CD8-positive, alpha-beta memory T cell (primary cell): ENCODE measurements at regions not wholly inside any gene's neighbourhood (a gene's known extent, or its start where the extent isn't known, plus 50 kb on each side); places are given as distances from the start of the nearest gene placed in this dataset.
A peak's percentile ranks its signal among the peaks of the same experiment; 100 is the strongest.

Source experiments
- CTCF ChIA-PET: fragments of 350-600 bp; sonication (Branson Sonifier 250); formaldehyde crosslinking; loops from one replicate; lab custom pipeline; 2021; ENCODE audit warnings: antibody characterized with exemption; lab: Charles Lee
- POLR2A ChIA-PET: fragments of 350-600 bp; sonication (Branson Sonifier 250); formaldehyde crosslinking; loops from one replicate; lab custom pipeline; 2021; ENCODE audit warnings: antibody characterized with exemption; lab: Charles Lee
- DNase-seq, 5 donors: peaks; one replicate each; pipeline versions ENCODE4 v3.0.0 to v3.0.0-alpha.2; 2020 to 2022; ENCODE audit warnings: mixed read lengths in 1 of 5
- H3K27ac ChIP-seq: one replicate; pipeline ENCODE4 v1.7.0; 2013; ENCODE audit warnings: low read depth, mild to moderate bottlenecking, low read length, moderate library complexity
- H3K27me3 ChIP-seq: 2 replicates; pipeline ENCODE4 v1.7.0; 2013; ENCODE audit warnings: low read length, mild to moderate bottlenecking; ENCODE audit not compliant: insufficient read depth, poor library complexity, severe bottlenecking
- H3K36me3 ChIP-seq: 2 replicates; pipeline ENCODE4 v1.7.0; 2013; ENCODE audit warnings: mild to moderate bottlenecking, low read length, moderate library complexity; ENCODE audit not compliant: insufficient read depth
- H3K4me1 ChIP-seq: 2 replicates; pipeline ENCODE4 v1.7.0; 2013; ENCODE audit warnings: mild to moderate bottlenecking, low read length, moderate library complexity; ENCODE audit not compliant: insufficient read depth
- H3K4me3 ChIP-seq: 2 replicates; pipeline ENCODE4 v1.7.0; 2013; ENCODE audit warnings: mild to moderate bottlenecking, low read length
- H3K9me3 ChIP-seq: 2 replicates; pipeline ENCODE4 v1.7.0; 2013; ENCODE audit warnings: mild to moderate bottlenecking, low read length
- H3K27ac Mint-ChIP-seq, 8 donors: one replicate each; pipeline ENCODE4 v1.8.0; 2020 to 2021; ENCODE audit warnings: mixed read lengths in 8 of 8, mild to moderate bottlenecking in 6 of 8, inconsistent platforms in 3 of 8, moderate library complexity in 3 of 8
- H3K27me3 Mint-ChIP-seq, 2 donors: one replicate each; pipeline ENCODE4 v1.8.0; 2020 to 2021; ENCODE audit warnings: mixed read lengths in 2 of 2, mild to moderate bottlenecking in 1 of 2, moderate library complexity in 1 of 2
- H3K36me3 Mint-ChIP-seq, 3 donors: one replicate each; pipeline ENCODE4 v1.8.0; 2020 to 2021; ENCODE audit warnings: mixed read lengths in 3 of 3, inconsistent platforms in 1 of 3, mild to moderate bottlenecking in 1 of 3
- H3K4me1 Mint-ChIP-seq, 3 donors: one replicate each; pipeline ENCODE4 v1.8.0; 2020 to 2021; ENCODE audit warnings: mixed read lengths in 3 of 3, inconsistent platforms in 1 of 3, mild to moderate bottlenecking in 1 of 3
- H3K4me3 Mint-ChIP-seq, 7 donors: one replicate each; pipeline ENCODE4 v1.8.0; 2020 to 2021; ENCODE audit warnings: mixed read lengths in 7 of 7, mild to moderate bottlenecking in 6 of 7, moderate library complexity in 4 of 7, inconsistent platforms in 2 of 7
- H3K9me3 Mint-ChIP-seq, 5 donors: one replicate each; pipeline ENCODE4 v1.8.0; 2020 to 2022; ENCODE audit warnings: mixed read lengths in 5 of 5, mild to moderate bottlenecking in 3 of 5, moderate library complexity in 2 of 5, inconsistent platforms in 1 of 5

DNA sequence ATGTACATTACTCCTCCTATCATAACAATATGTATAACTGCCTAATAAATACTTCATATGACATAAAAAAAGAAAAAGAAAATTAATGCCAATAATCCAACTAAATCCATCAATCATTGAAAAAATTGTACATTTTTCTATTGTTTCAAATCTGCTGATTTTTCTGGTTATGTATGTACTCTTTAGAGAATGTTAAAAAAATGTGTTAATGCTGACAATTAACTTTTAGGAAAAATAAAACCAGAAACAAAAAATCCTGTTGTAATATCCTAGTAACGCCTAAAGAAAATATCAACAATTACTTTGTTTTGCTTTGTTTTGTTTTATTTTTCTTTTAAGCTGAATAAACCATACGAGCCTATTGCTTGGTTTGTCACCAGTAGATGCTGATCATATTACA, 213.9 kb upstream of the USP25 start:
- H3K4me1 Mint-ChIP-seq = peaks cover 33 to 42% (median 36%) of the 10 kb centered on the region in 3 donors
- Histone ChIP-seq H3K4me1 (peaks cover 33% of the 10 kb centered on the region), H3K9me3 (no peaks in the 10 kb centered on the region), H3K27me3 (no peaks in the 10 kb centered on the region), H3K4me3 (no peak overlapping the region), H3K27ac (no peak overlapping the region), H3K36me3 (no peaks in the 10 kb centered on the region)
- H3K27ac Mint-ChIP-seq = no peak overlapping the region
- no peaks in the 10 kb centered on the region for H3K27me3 Mint-ChIP-seq
- POLR2A ChIA-PET = no interaction called here
- H3K4me3 Mint-ChIP-seq = no peak overlapping the region
- DNase-seq = no peak
- H3K36me3 Mint-ChIP-seq = peaks cover 0 to 3% (median 0%) of the 10 kb centered on the region in 3 donors
- H3K9me3 Mint-ChIP-seq = no peaks in the 10 kb centered on the region
- CTCF ChIA-PET = interaction anchor here (1.4 kb wide), 1 partner anchor 37 kb away, joined by 7 read pairs; no protein-coding TSS in a partner anchor

DNA sequence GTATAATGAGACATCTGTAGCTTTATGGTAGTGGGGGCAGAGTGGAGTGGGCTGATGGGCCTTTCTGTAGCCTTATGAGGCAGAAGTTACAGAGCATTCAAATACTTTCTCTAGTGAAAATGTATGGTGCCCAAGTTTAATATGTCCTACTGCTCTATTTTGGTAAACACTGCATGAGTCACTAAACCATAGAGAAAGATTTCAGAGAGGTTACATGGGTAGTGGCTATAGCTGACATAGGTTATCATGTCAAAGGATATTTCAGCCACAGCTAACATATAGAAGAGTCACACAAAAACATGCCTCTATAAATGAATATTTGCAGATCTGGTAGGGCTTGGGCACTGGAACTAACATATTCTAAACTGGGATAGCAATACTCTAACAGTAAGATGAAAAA, 212.4 kb upstream of the USP25 start:
- no peak overlapping the region for H3K4me3 ChIP-seq
- H3K4me1 ChIP-seq = peaks cover 40% of the 10 kb centered on the region
- H3K9me3 ChIP-seq = no peaks in the 10 kb centered on the region
- no peaks in the 10 kb centered on the region for H3K27me3 ChIP-seq
- no peaks in the 10 kb centered on the region for H3K9me3 Mint-ChIP-seq
- no peak for DNase-seq
- no peak overlapping the region for H3K27ac Mint-ChIP-seq
- ChIA-PET CTCF (interaction anchor here (1.1 to 1.8 kb wide), 4 partner anchors 35 to 37 kb away, joined by 3 to 7 read pairs (median 5); no protein-coding TSS in a partner anchor), POLR2A (no interaction called here)
- peaks cover 36 to 47% (median 42%) of the 10 kb centered on the region in 3 donors for H3K4me1 Mint-ChIP-seq
- H3K27ac ChIP-seq = no peak overlapping the region
- no peaks in the 10 kb centered on the region for H3K36me3 ChIP-seq
- H3K4me3 Mint-ChIP-seq = no peak overlapping the region
- peaks cover 0 to 3% (median 0%) of the 10 kb centered on the region in 3 donors for H3K36me3 Mint-ChIP-seq
- H3K27me3 Mint-ChIP-seq = no peaks in the 10 kb centered on the region

DNA sequence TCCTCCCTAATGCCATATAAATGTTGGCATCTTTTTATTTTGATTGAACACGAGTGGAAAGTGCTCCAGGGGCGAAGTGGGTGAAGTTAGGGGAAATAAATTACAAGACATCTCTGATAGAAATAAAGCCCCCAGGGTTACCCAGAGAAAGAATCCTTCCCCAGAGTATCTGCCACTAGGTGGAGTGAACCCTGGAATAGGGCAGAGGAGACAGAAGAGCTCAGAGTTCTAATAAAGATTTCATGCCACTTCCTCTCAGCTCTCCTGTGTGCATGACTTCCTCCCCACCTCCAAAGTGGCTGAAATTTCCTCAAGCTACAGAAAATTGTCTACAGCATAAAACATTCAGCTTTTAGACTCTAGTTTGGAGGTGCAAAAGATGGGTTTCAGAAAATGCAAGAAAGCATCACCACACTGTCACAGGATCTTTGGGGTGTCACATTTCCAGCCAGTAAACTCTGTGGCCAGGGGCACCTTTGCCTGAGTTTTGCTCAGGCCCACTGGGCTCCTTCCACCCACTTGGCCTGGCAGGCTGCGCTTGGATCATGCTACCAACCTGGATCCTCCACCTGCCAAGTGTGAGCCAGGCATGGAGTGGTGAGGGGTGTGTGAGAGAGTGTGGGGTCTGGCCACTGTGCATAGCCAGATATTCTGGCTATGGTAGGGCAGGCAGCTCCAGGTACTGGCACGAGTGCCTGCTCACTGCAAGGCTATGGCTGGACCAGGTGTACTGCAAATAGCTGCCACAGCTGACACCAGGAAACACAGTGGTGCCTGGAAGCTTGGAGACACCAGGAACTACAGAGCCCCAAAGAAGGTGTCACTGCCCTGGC, 208.8 kb upstream of the USP25 start:
- Histone ChIP-seq H3K27me3 (no peaks in the 10 kb centered on the region), H3K36me3 (no peaks in the 10 kb centered on the region), H3K4me3 (no peak overlapping the region), H3K4me1 (peaks cover 12% of the 10 kb centered on the region), H3K27ac (no peak overlapping the region), H3K9me3 (no peaks in the 10 kb centered on the region)
- Mint-ChIP-seq H3K9me3 (no peaks in the 10 kb centered on the region), H3K27ac (peak overlapping the region in 3 of 8 donors; percentile 4 to 72 (median 65)), H3K27me3 (peaks cover 4% of the 10 kb centered on the region in 2 donors), H3K36me3 (peaks cover 0 to 3% (median 0%) of the 10 kb centered on the region in 3 donors), H3K4me3 (no peak overlapping the region), H3K4me1 (peaks cover 14 to 17% (median 14%) of the 10 kb centered on the region in 3 donors)
- ChIA-PET CTCF (interaction anchor here (0.6 to 1.6 kb wide), 6 partner anchors 12 to 455 kb away, joined by 3 to 8 read pairs (median 4); no protein-coding TSS in a partner anchor), POLR2A (no interaction called here)
- peak in 1 of 5 donors; percentile 8 for DNase-seq

DNA sequence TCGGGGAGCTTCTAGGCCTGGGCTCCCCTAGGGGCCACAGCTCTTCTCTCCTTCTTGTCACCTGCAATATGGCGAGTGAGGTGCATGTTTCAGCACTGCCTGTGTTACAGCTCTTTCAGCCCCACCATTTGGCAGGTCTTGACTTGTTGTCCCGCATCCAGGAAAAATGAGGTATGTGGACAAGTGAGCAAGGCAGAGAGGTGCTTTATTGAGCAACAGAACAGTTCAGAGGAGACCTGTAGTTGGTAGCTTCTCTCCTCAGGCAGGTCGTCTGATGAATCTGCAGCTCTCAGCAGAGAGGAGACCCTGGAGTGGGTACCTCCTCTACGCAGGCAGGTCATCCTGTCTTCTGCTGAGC, 208.2 kb upstream of the USP25 start:
- peaks cover 0 to 3% (median 0%) of the 10 kb centered on the region in 3 donors for H3K36me3 Mint-ChIP-seq
- peaks cover 4% of the 10 kb centered on the region in 2 donors for H3K27me3 Mint-ChIP-seq
- Histone ChIP-seq H3K27ac (no peak overlapping the region), H3K4me3 (no peak overlapping the region), H3K4me1 (peaks cover 12% of the 10 kb centered on the region), H3K9me3 (no peaks in the 10 kb centered on the region), H3K27me3 (no peaks in the 10 kb centered on the region), H3K36me3 (no peaks in the 10 kb centered on the region)
- no peak overlapping the region for H3K27ac Mint-ChIP-seq
- no peaks in the 10 kb centered on the region for H3K9me3 Mint-ChIP-seq
- CTCF ChIA-PET = interaction anchor here (0.6 to 1.6 kb wide), 6 partner anchors 11 to 456 kb away, joined by 3 to 8 read pairs (median 4); no protein-coding TSS in a partner anchor
- POLR2A ChIA-PET = no interaction called here
- no peak for DNase-seq
- peaks cover 18 to 21% (median 19%) of the 10 kb centered on the region in 3 donors for H3K4me1 Mint-ChIP-seq
- H3K4me3 Mint-ChIP-seq = no peak overlapping the region

DNA sequence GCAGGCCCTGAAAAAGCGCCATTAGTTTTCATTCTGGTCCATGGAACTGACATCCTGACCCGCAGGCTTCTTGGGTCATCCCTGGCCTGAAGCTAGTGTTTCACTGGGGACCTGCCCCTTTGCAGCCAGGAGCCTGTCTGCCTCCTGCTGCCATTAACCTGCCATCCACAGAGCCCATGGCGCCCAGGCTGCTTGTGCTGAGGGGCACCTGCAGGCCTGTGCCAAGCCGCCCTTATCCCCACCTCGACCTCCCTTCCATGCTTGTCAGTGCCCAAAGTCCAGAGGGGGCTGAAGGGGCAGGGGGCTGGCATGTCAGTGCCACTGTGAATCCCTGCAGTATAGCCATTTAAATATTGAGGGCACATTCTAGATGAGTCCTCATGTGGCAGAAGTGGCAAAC, 207.6 kb upstream of the USP25 start:
- Mint-ChIP-seq H3K27ac (no peak overlapping the region), H3K4me1 (peaks cover 23 to 26% (median 23%) of the 10 kb centered on the region in 3 donors), H3K27me3 (peaks cover 4% of the 10 kb centered on the region in 2 donors), H3K4me3 (no peak overlapping the region), H3K9me3 (no peaks in the 10 kb centered on the region), H3K36me3 (peaks cover 0 to 3% (median 0%) of the 10 kb centered on the region in 3 donors)
- Histone ChIP-seq H3K36me3 (no peaks in the 10 kb centered on the region), H3K27me3 (no peaks in the 10 kb centered on the region), H3K4me3 (no peak overlapping the region), H3K9me3 (no peaks in the 10 kb centered on the region), H3K27ac (no peak overlapping the region), H3K4me1 (peaks cover 12% of the 10 kb centered on the region)
- ChIA-PET POLR2A (no interaction called here), CTCF (interaction anchor here (1.1 to 1.5 kb wide), 4 partner anchors 31 to 456 kb away, joined by 3 to 8 read pairs (median 4); no protein-coding TSS in a partner anchor)
- DNase-seq = no peak

DNA sequence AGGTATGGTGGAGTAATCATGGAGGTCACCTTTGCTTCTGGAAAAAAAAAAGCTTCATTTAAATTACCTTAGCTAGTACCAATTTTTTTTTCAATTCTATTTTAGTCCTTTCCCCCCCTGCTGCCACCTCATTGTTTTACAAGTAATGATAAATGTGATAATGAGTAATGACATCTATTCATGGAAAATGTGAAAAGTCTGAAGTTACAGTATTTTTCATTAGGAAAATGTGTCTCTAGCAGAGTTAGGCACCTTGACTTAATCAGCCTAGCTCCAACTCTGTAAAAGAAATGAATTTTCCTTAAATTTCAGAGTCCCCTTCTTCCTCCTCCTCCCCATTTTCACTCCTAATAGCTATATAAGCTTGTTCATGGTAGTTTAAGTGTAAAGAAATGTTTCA, 204.9 kb upstream of the USP25 start:
- POLR2A ChIA-PET = interaction anchor here (0.6 kb wide), 2 partner anchors 460 to 1069 kb away, joined by 3 to 4 read pairs; partner anchors contain the start of gene NRIP1
- CTCF ChIA-PET = no interaction called here

DNA sequence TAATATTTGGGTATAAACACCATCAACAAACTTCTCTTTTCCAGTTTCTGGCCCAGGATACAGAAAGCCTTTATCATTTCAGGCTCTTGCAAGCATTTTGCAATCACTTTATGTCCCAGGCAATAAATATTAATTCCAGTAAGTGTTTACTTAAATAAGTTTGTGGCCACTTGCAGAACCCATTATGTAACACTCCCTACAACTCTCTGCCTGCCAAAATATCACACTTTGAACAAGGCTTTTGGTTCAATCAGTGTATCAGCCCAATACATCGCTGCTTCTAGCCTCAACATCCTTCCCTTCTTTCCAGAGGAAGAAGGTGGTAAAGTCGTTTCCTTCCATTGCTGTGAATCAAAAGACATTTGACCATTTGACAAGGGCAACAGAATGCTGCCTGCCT, 203.0 kb upstream of the USP25 start:
- Histone ChIP-seq H3K4me1 (no peaks in the 10 kb centered on the region), H3K4me3 (no peak overlapping the region), H3K27ac (no peak overlapping the region), H3K27me3 (no peaks in the 10 kb centered on the region), H3K9me3 (no peaks in the 10 kb centered on the region), H3K36me3 (no peaks in the 10 kb centered on the region)
- Mint-ChIP-seq H3K4me3 (peak overlapping the region in 1 of 7 donors; percentile 11), H3K27me3 (peaks cover 7 to 11% of the 10 kb centered on the region in 2 donors), H3K9me3 (peaks cover 0 to 2% (median 0%) of the 10 kb centered on the region in 5 donors), H3K27ac (no peak overlapping the region), H3K4me1 (peaks cover 8 to 12% (median 10%) of the 10 kb centered on the region in 3 donors), H3K36me3 (no peaks in the 10 kb centered on the region)
- CTCF ChIA-PET = interaction anchor here (1.8 kb wide), 1 partner anchor 44 kb away, joined by 4 read pairs; no protein-coding TSS in a partner anchor
- POLR2A ChIA-PET = no interaction called here
- DNase-seq = no peak

More for the DNA sequence above, 204.9 kb upstream of the USP25 start:
- no peak for DNase-seq
- Histone ChIP-seq H3K36me3 (no peaks in the 10 kb centered on the region), H3K27ac (no peak overlapping the region), H3K27me3 (no peaks in the 10 kb centered on the region), H3K9me3 (no peaks in the 10 kb centered on the region), H3K4me1 (peaks cover 12% of the 10 kb centered on the region), H3K4me3 (no peak overlapping the region)
- peaks cover 5% of the 10 kb centered on the region in 2 donors for H3K27me3 Mint-ChIP-seq
- no peak overlapping the region for H3K4me3 Mint-ChIP-seq
- H3K9me3 Mint-ChIP-seq = no peaks in the 10 kb centered on the region
- peaks cover 23 to 26% (median 23%) of the 10 kb centered on the region in 3 donors for H3K4me1 Mint-ChIP-seq
- no peak overlapping the region for H3K27ac Mint-ChIP-seq
- no peaks in the 10 kb centered on the region for H3K36me3 Mint-ChIP-seq

DNA sequence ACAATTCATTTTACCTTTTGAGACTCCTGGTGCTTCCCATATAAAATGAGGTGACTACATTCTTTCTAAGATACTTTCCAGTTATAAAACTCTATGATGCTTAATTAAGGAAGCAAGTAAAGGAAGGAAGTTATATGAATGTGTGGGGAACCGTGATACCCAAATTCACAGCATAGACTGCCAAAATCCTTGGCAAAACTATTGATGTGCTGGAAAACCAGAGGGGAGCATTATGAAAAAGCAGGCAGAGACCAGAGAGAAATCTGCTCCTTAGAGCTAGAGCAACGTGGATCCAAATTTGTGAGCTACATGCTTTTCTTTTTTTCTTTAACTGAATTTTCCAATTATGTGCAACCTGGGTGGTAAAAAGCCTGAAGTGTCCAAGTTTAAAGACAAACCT, 201.4 kb upstream of the USP25 start:
- H3K27me3 Mint-ChIP-seq = peaks cover 7 to 15% of the 10 kb centered on the region in 2 donors
- no peaks in the 10 kb centered on the region for H3K9me3 ChIP-seq
- no peak overlapping the region for H3K4me3 ChIP-seq
- no peak overlapping the region for H3K27ac ChIP-seq
- H3K36me3 Mint-ChIP-seq = no peaks in the 10 kb centered on the region
- H3K4me1 ChIP-seq = no peaks in the 10 kb centered on the region
- DNase-seq = no peak
- H3K36me3 ChIP-seq = no peaks in the 10 kb centered on the region
- peak overlapping the region in 1 of 8 donors; percentile 61 for H3K27ac Mint-ChIP-seq
- ChIA-PET CTCF (interaction anchor here (1.6 kb wide), 1 partner anchor 24 kb away, joined by 4 read pairs; no protein-coding TSS in a partner anchor), POLR2A (no interaction called here)
- peaks cover 3% of the 10 kb centered on the region for H3K27me3 ChIP-seq
- peaks cover 0 to 2% (median 0%) of the 10 kb centered on the region in 5 donors for H3K9me3 Mint-ChIP-seq
- no peak overlapping the region for H3K4me3 Mint-ChIP-seq
- peaks cover 8 to 12% (median 10%) of the 10 kb centered on the region in 3 donors for H3K4me1 Mint-ChIP-seq
